ENCODE measurements at regions not wholly inside any gene's neighbourhood (a gene's known extent, or its start where the extent isn't known, plus 50 kb on each side); places are given as distances from the start of the nearest gene placed in this dataset.

DNA sequence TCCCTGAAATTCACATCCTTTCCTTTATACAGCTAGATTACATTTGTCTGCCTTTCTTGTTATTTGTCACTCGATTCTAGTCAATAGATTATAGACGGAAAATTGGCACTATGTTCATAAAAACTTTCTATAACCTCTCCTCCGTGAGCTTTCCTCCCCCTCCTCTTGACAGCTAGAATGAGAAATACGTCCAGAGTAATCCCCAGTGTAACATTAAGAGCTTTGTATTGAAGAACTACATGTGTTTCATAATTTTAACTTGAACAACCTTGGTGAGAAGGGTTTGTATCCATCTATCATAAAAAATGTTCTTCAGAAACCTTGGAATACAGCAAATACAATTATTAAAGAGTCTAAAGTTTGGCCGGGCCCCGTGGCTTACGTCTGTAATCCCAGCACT, 1707.4 kb downstream of the PCDH7 start:
- ATAC-seq (no peak), DNase-seq (no peak)
- intact Hi-C loops (cut with micrococcal nuclease), result no loop called here

DNA sequence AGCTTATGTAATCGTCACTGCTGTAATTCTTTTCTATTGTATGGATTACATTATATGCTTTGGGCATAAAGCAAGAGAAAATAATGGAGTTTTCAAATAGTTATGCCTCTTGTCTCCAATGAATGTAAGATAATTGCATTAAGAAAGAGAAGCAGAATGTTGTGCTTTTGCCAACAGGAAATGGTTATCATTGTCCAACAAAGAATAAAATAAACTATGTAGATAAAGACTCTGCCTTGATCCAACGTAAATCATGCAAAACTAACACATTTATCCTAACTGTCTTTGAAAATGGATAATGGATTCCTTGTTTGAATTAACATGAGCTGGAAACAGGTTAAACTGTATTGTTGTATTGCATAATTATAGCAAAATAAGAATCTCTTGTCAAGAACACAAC, 1709.0 kb downstream of the PCDH7 start:
- no peak for DNase-seq
- intact Hi-C loops (cut with micrococcal nuclease), result no loop called here
- no peak for ATAC-seq

DNA sequence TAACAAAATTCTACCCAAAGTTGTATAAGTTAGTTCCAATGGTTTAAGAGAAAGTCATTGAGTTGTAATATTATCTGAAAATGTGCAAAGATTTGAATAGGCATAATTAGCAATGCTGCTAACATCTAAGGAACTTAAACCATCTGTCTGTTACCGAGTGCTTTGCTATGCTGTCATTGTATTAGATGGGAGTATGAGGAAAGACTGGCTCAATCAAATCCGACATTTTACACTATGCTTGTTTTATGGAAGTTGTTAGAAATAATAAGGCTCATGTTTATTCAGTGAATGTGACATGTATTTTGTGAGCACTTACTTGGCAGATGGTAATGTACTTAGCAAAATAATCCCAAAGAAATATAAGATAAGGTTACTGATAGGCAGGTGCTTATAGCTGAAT, 1715.1 kb downstream of the PCDH7 start:
- DNase-seq, result no peak
- no peak for ATAC-seq
- intact Hi-C loops (cut with micrococcal nuclease), result no loop called here

DNA sequence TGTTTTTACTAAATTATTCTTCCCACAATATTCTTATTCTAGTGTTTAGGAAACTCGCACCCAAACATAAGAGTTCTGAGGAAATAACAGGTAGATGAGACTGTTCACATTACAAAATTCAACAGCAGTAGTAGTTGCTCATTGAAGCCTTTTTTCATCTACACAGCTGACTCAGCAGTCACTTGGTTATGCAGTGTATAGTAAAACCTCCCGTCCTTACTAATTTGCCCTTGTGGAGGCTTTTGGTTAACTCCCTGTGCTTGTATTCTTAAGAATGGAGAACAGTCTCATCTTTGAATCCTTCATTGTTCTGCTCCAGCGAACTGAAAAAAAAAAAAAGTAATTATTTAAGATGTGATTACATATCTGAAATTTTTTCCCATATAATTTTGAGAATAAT, 1716.6 kb downstream of the PCDH7 start:
- DNase-seq, result no peak
- ATAC-seq, result no peak
- intact Hi-C loops (cut with micrococcal nuclease), result no loop called here

DNA sequence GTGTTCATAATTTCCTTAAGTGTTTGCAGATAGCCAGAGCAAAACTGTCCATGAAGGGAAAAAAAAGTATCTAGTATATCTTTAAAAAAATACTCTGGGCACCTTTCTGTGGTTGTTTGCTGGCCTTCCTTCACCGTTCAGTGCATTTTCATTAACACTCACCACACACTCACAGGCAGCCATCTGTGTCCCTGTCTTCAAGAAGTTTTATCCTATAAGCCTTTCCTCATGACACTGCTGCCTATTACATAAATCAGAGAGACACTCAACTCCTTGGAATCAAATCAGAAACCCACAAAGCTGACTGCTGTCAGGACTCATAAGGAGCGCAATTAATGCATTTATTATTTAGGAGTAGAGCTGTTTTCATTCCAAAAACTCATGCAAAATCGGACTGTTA, 1720.2 kb downstream of the PCDH7 start:
- ATAC-seq (no peak), DNase-seq (no peak)
- intact Hi-C loops (cut with micrococcal nuclease), result no loop called here

DNA sequence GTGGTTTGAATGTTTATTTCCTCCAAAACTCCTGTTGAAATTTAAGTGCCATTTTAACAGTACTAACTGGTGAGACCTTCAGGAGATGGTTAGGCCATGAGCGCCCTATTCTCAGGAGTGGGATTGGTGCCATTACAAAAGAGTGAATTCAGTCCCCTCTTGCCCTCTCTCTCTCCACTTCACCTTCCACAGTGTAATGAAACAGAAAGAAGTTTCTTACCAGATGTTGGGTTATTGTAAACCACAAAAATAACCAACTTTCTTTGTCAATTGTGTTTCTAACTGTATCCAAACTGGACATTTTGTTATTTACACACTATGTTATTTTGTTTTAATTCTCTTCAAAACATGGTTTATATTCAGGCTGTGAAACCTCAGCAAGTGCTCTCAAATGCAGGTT, 1734.3 kb downstream of the PCDH7 start:
- ATAC-seq, result no peak
- intact Hi-C loops (cut with micrococcal nuclease), result no loop called here
- no peak for DNase-seq

DNA sequence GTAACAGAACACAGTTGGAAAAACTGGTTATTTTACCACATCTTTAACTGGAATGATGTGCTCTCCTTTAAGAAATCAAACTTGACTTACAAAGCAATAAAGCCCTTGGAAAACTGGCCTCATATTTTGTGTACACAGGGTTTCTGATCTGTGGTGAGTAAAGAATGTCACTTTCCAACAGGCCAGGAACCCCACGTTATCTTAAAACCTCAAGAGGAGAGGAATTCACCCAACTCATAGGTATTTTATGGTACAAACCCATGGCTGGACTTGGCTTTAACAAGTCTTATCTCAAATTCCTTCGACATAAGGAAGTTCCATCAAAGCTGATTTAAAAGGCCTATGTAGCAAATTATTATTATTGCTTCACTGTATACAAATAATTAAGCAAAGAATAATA, 1735.1 kb downstream of the PCDH7 start:
- DNase-seq (no peak), ATAC-seq (no peak)
- intact Hi-C loops (cut with micrococcal nuclease), result no loop called here

DNA sequence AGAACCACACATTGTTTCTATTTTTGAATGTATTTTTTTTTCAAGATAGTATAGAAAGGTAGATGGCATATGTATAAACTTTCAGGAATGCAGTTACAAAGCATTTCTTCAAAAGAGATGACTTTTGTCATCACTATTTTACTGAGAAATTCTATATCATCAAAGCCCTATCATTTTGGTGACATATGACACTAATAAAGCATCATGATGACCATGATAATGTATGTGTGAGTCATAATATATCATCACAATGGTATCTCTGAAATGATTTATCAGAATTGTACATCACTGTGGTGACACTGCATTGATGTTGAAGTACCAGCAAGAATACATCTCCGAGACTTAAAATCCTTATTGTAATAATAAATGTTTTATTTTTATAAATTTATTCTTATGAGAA, 1740.8 kb downstream of the PCDH7 start:
- intact Hi-C loops (cut with micrococcal nuclease), result no loop called here
- ATAC-seq, result no peak
- no peak for DNase-seq

DNA sequence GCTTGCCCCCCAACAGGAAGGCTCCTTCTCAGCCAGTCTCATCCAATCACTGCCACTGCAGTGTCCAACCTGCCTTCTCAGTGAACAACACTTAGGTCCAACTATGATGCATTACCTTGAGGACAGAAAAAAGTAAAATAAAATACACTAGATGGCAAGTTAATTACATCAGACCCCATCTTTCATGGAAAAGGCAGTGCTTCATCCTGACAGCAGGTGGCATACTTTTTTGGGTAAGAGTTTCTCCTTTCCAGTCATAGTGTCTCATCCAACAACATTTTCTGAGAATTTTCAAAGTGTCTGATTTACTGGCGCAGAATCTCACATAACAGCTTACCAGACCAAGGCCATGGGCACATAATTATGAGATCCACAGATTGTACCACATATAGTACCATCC, 1742.8 kb downstream of the PCDH7 start:
- DNase-seq (no peak), ATAC-seq (no peak)
- intact Hi-C loops (cut with micrococcal nuclease), result no loop called here

DNA sequence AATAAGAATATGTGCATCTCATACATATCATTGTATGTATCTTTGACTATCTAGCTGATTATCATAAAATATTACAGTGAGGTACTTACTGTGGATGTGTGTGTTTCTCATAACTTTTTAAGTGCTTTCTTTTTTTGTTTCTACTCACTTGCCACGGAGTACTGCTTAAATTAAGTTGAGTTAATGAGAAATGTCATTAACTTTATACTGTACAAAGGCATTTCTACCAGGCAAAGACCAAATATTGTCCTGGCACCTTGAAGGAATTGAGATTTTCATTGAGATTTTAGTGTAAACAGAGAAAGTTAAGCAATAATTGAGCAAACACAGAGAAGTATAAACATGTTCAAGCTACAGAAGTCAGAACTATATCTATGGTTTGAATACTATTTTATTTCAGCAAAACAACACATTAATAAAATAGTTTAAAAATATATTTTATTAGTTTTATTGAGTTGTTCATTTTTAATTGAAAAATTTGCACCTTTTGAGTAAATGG, 1750.0 kb downstream of the PCDH7 start:
- no peak for ATAC-seq
- no peak for DNase-seq
- intact Hi-C loops (cut with micrococcal nuclease), result no loop called here

DNA sequence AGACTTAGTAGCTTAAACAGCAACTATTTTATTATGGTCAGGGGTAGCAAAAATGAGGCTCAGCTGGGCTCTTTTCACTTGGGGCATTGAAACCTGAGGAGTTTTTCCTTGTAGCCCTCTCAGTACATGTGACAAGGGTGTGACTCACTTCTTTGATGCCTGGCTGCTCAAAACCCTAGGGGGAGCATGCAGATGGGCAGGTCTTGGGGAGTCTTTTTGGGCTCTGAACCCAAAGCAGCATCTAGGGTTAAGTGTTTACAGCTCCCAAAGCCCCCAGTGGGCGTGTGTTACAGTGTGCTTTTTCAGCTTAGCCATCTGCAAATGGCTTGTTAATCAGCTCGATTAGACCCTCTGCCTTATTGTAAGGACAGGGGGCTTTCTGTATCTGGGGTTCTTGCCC, 1752.7 kb downstream of the PCDH7 start:
- DNase-seq, result no peak
- ATAC-seq, result no peak
- intact Hi-C loops (cut with micrococcal nuclease), result no loop called here

DNA sequence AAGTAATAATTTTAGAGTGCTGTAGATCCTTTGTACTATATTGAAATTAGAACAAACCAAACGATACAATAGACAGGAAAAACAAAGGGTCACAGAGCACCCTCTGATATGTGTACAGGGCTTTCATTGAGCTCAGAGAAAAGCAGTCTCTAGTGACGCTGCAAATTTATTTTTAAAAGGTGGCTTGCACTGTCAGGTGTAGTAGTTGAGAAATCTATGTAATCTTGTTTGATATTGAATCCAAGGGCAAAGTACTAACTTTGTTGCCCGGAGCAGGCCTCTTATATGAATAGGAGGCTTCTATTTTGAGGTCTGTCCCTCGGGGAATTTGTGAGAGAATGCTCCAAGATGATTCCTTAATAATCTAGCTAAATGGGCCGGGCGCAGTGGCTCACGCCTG, 1755.5 kb downstream of the PCDH7 start:
- no peak for ATAC-seq

DNA sequence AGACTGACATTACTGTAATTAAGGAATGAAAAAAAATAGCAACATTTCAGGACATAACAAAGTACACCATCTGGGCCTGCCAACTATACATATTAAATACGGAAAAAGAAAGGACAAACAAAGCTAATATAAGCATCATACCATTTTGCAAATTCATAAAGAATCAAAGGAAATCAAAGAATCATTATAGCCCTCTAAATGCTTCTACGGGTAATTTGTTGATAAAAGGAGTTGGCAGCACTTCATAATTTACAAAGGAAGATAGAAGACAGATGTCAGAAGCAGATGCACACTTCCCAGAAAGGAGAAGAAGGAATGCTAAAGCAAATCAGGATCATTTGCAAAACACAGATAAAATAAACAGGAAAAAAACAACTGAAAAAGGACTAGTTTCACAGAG, 1757.3 kb downstream of the PCDH7 start:
- intact Hi-C loops (cut with micrococcal nuclease), result no loop called here
- DNase-seq (no peak), ATAC-seq (no peak)

More for the DNA sequence above, 1755.5 kb downstream of the PCDH7 start:
- intact Hi-C loops (cut with micrococcal nuclease), result no loop called here
- DNase-seq, result no peak

DNA sequence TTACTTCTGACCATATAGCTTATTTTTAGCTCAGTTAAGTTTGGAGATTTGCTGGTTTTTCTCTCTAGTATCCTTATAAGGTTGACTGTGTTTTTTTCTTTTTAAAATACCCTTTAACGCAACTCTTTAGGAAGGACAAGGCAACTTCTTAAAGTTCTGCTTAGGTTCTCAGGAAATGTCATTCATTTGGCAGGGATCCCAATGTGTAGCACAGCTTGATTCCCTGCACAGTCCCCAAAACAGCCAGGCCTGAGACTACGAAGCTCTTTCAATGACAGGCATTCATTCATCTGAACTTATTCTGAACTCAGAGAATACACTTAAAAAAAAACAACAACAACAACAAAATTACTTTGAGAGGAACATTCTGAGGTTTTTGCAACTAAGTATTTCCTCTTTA, 1765.8 kb downstream of the PCDH7 start:
- intact Hi-C loops (cut with micrococcal nuclease), result no loop called here
- no peak for ATAC-seq
- no peak for DNase-seq

DNA sequence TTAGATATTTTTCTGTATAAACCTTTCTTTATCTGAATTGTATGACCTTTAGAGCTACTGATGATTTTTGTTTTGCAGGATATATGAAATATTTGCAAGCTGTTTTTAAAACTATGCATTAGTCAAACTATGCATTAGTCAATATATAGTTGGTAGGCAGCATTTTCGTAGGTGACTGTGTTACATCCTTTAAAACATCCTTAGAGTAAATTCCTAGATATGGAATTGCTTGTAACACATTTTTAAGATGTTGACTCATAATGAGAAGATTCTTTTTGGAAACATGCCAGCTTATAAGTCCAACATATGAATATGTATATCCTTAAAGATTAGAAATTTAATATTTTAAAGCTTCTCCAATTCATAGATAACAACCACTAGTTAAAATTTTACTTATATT, 1768.5 kb downstream of the PCDH7 start:
- ATAC-seq, result no peak
- no peak for DNase-seq
- intact Hi-C loops (cut with micrococcal nuclease), result no loop called here

DNA sequence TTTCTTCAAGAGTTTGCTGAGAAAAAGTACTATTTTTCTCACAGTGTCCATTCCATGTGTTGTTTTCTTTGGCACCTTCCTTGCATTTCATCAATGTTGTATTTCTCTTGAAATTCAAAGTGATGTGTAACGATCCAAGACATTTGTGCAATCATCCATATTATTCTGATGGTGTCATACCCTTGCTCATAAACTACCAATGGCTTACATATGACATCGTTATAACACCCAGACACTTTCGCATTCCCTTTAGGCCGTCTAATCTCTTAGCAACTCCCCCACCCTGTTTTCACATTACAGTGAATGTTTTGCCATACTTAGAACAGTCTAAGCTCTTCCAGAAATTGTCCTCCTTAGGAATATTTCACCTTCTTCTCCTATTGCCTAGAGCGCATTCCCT, 1779.0 kb downstream of the PCDH7 start:
- ATAC-seq (peak; percentile 82), DNase-seq (no peak)
- intact Hi-C loops (cut with micrococcal nuclease), result no loop called here

DNA sequence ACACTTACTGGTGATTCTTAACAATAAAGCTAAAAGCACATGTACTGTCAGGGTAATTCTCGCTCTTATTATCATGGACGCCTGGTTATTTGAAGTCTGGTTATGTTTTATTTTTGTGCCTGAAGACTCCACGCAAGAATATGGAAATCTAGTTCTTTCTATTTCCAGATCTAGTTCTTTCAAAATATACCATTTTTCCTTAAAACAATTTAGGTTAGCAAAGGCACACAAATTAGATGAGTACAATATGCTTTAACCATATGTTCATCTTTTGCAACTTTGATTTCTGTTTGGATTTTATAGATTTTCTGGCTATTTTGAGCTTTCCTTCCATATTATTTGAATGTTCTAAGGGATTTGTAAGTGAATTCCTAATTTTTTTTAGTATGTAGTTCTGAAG, 1783.1 kb downstream of the PCDH7 start:
- intact Hi-C loops (cut with micrococcal nuclease), result no loop called here
- DNase-seq (no peak), ATAC-seq (no peak)

DNA sequence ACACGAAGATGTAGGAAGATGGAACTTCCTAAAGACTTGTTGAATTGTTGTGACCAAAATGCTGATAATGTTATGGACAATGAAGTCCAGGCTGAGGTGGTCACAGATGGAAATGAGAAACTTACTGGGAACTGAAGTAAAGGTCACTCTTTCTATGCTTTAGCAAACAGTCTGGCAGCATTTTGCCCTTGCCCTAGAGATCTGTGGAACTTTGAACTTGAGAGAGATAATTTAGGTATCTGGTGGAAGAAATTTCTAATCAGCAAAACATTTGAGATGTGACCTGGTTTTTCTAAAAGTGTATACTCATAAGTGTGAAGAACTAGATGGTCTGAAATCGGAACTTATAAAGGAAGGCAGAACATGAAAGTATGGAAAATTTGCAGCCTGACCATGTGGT, 1785.9 kb downstream of the PCDH7 start:
- intact Hi-C loops (cut with micrococcal nuclease), result no loop called here
- DNase-seq, result no peak
- ATAC-seq, result no peak

DNA sequence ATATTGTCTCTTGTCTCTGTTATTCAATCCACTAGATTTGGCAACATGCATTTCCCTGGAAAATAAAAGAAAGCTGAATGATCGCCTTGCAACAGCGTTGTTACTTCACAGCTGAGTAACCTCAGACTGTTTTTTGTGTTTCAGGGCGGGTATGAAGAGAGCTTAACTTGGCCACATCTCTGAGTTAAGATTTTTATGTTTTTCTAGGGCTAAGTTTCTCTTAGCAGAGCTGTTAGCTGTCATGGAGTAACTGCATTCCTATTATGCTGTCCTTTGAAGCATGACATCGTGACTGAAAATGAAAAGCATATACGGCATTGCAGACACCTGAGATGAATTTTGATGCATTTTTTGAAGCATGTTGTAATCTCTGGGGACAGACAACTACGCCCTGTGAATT, 1798.9 kb downstream of the PCDH7 start:
- DNase-seq, result no peak
- peak; percentile 13 for ATAC-seq
- intact Hi-C loops (cut with micrococcal nuclease), result no loop called here

DNA sequence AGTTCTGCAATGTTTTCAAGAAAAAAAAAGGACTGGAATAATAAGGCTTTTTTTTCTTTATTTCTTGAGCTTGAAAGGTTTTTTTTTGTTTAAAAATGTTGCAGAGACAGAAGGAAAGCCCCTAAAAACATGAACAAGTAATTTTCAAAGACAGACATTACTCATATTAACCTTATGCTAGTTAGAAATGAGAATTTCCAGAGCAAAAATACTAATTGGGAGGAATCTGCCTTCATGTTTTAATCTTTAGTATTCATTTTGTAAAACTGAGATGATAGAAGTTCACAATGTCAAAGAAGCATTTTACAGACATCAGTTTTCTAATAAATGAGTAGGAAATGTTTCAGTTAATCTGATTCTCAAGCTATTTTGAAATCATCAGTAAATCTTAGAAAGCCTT, 1805.3 kb downstream of the PCDH7 start:
- intact Hi-C loops (cut with micrococcal nuclease), result no loop called here
- ATAC-seq (no peak), DNase-seq (no peak)

DNA sequence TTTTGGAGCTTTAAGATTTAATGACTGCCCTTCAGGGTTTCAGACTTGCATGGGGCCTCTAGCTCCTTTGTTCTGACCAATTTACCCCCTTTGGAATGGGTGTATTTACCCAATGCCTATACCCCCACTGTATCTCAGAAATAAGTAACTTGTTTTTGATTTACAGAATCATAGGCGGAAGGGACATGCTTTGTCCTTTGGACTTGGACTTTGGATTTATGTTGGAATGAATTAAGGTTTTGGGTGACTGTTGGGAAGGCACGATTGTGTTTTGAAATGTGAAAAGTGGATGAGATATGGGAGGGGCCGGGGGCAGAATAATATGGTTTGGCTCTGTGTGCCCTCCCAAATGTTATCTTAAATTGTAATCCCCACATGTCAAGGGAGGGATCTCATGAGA, 1824.7 kb downstream of the PCDH7 start:
- intact Hi-C loops (cut with micrococcal nuclease), result no loop called here
- DNase-seq, result no peak
- no peak for ATAC-seq

DNA sequence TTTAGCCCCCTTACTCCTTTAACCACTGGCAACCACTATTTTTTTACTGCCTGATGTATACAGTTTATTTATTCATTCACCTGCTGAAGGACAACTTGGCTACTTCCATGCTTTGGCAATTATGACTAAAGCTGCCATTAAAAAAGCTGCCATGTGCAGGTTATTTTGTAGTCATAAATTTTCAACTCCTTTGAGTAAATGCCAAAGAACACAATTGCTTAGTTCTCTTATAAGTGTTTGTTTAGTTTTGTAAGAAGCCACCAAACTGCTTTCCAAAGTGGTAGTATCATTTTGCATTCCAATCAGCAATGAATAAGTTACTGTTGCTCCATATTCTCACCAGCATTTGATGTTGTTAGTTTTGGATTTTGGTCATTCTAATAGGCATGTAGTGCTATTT, 1831.8 kb downstream of the PCDH7 start:
- intact Hi-C loops (cut with micrococcal nuclease), result no loop called here
- DNase-seq (no peak), ATAC-seq (no peak)

All from left ventricle myocardium superior (tissue), 1 donor.